C4-2B (cell line): ENCODE measurements at regions not wholly inside any gene's neighbourhood (a gene's known extent, or its start where the extent isn't known, plus 50 kb on each side); places are given as distances from the start of the nearest gene placed in this dataset.

ENCODE experiments used
- H3K27ac ChIP-seq: fragments of 450-650 bp; 2 replicates; pipeline ENCODE4 v1.5.1; 2017
- CTCF ChIP-seq: fragments of 450-650 bp; conservative IDR thresholded peaks from 2 replicates; pipeline ENCODE4 v1.5.1; 2017; ENCODE audit warnings: mild to moderate bottlenecking
- ZFX ChIP-seq: fragments of 450-650 bp; IDR thresholded peaks from 2 replicates; pipeline ENCODE4 v1.6.1; 2017

GRCh38 chr15:94777037-94777436, 545.7 kb downstream of the MCTP2 start:
- TF ChIP-seq CTCF (no peak), ZFX (no peak)

GRCh38 chr15:94778840-94779239, 547.5 kb downstream of the MCTP2 start:
- TF ChIP-seq CTCF (no peak), ZFX (no peak)
- no peak overlapping the region for H3K27ac ChIP-seq

More at GRCh38 chr15:94777037-94777436, 545.7 kb downstream of the MCTP2 start:
- no peak overlapping the region for H3K27ac ChIP-seq

- no peak for TF ChIP-seq CTCF
- TF ChIP-seq ZFX: no peak
- H3K27ac ChIP-seq: peak overlapping the region; percentile 30; the same call in 1 of the 2 replicates
Measured at GRCh38 chr15:94780166-94780565, 548.8 kb downstream of the MCTP2 start.

GRCh38 chr15:94785091-94785490, 553.7 kb downstream of the MCTP2 start:
- no peak overlapping the region for H3K27ac ChIP-seq
- TF ChIP-seq ZFX (no peak), CTCF (no peak)

- no peak overlapping the region for H3K27ac ChIP-seq
Measured at GRCh38 chr15:94791008-94791407, 559.6 kb downstream of the MCTP2 start.

GRCh38 chr15:94791510-94791909, 560.1 kb downstream of the MCTP2 start:
- TF ChIP-seq ZFX (no peak), CTCF (no peak)
- no peak overlapping the region for H3K27ac ChIP-seq

More at GRCh38 chr15:94791008-94791407, 559.6 kb downstream of the MCTP2 start:
- TF ChIP-seq ZFX (no peak), CTCF (no peak)

GRCh38 chr15:94792196-94792595, 560.8 kb downstream of the MCTP2 start:
- TF ChIP-seq CTCF (no peak), ZFX (no peak)

More at GRCh38 chr15:94792196-94792595, 560.8 kb downstream of the MCTP2 start:
- H3K27ac ChIP-seq: no peak overlapping the region
